ENCODE measurements at regions not wholly inside any gene's neighbourhood (a gene's known extent, or its start where the extent isn't known, plus 50 kb on each side); places are given as distances from the start of the nearest gene placed in this dataset.

GRCh38 chr2:224308272-224308911 is 93.5 kb downstream of the FAM124B start:
- Histone ChIP-seq H3K9me3 (replicated peaks; ENCODE audit: control insufficient read depth, insufficient read depth, low read length) (no peaks in the 10 kb centered on the region), H3K9me1 (replicated peaks; ENCODE audit: control insufficient read depth, extremely low read depth, insufficient read depth, low read length) (no peaks in the 10 kb centered on the region), H4K20me1 (replicated peaks; ENCODE audit: control insufficient read depth, extremely low read depth, insufficient read depth, low read length) (no peaks in the 10 kb centered on the region), H3K9ac (replicated peaks; ENCODE audit: extremely low read depth, insufficient read depth, low read length) (no peak overlapping the region), H3K27me3 (ENCODE audit: control insufficient read depth in 2 of 2, insufficient read depth in 2 of 2, low read length in 2 of 2) (no peaks in the 10 kb centered on the region), H3K79me2 (ENCODE audit: control insufficient read depth, insufficient read depth, low read length) (no peaks in the 10 kb centered on the region), H2AFZ (ENCODE audit: low read depth, low read length) (no peak overlapping the region), H3K4me2 (ENCODE audit: insufficient read depth, low read length) (no peak overlapping the region), H3K27ac (ENCODE audit: insufficient read depth, low read depth, low read length) (no peak overlapping the region), H3K36me3 (ENCODE audit: control insufficient read depth in 2 of 2, extremely low read depth in 1 of 2, insufficient read depth in 2 of 2, low read length in 2 of 2) (no peaks in the 10 kb centered on the region), H3K4me3 (replicated peaks in 1 of 3; ENCODE audit: insufficient read depth in 1 of 3, low read depth in 1 of 3, low read length in 3 of 3) (no peak overlapping the region), H3K4me1 (ENCODE audit: control insufficient read depth, extremely low read depth, insufficient read depth, low read length) (no peaks in the 10 kb centered on the region)
- ChIA-PET CTCF (interaction anchor here (1.1 kb wide), 1 partner anchor 24 kb away, joined by 3 read pairs; no protein-coding TSS in a partner anchor), POLR2A (no interaction called here)
- no TSS peak for BruUV-seq (replicated peaks)
- FAIRE-seq (no peak), DNase-seq (ENCODE audit: low read depth, low spot score) (no peak)
- intact Hi-C loops (cut with micrococcal nuclease) (no loop called here), dilution Hi-C loops (cut with MboI; ENCODE audit: extremely low pct_ligation_motif_present, low sequenced_read_pairs) (no loop called here)
- TF ChIP-seq JUN (IDR thresholded peaks at IDR 0.05; ENCODE audit: borderline replicate concordance, insufficient read depth, insufficient read length, low read depth) (no peak), POLR2A (IDR thresholded peaks at IDR 0.05; ENCODE audit: low read depth, low read length) (no peak), CTCF (IDR thresholded peaks at IDR 0.05; ENCODE audit: extremely low read depth in 1 of 2, insufficient read depth in 1 of 2, low read depth in 1 of 2, low read length in 2 of 2) (no peak), EZH2 (IDR thresholded peaks at IDR 0.05; ENCODE audit: borderline replicate concordance, low read depth, low read length, severe bottlenecking) (no peak), MYC (IDR thresholded peaks at IDR 0.05; ENCODE audit: low read depth, low read length) (no peak), GATA2 (IDR thresholded peaks at IDR 0.05; ENCODE audit: insufficient read depth, insufficient read length, low read depth, low read length) (no peak), MAX (IDR thresholded peaks at IDR 0.05; ENCODE audit: insufficient read depth, insufficient read length) (no peak), POLR2AphosphoS5 (IDR thresholded peaks at IDR 0.05; ENCODE audit: insufficient read depth, low read depth, low read length) (no peak), FOS (IDR thresholded peaks at IDR 0.05; ENCODE audit: borderline replicate concordance, insufficient read depth, low read length) (no peak)

Data from endothelial cell of umbilical vein (primary cell).